HG02852 (cell line): ENCODE measurements at regions not wholly inside any gene's neighbourhood (a gene's known extent, or its start where the extent isn't known, plus 50 kb on each side); places are given as distances from the start of the nearest gene placed in this dataset.
"Not testable (repeated sequence)": the region's sequence is repeated elsewhere in the genome, so short reads cannot be mapped to it uniquely, and the experiment has no call there.

Experiments used
- ATAC-seq: cut with Tn5 transposase; IDR thresholded peaks from one replicate; pipeline ENCODE4 v1.9.1; 2021; ENCODE audit warnings: mild to moderate bottlenecking, moderate library complexity; ENCODE audit not compliant: unreplicated experiment

DNA sequence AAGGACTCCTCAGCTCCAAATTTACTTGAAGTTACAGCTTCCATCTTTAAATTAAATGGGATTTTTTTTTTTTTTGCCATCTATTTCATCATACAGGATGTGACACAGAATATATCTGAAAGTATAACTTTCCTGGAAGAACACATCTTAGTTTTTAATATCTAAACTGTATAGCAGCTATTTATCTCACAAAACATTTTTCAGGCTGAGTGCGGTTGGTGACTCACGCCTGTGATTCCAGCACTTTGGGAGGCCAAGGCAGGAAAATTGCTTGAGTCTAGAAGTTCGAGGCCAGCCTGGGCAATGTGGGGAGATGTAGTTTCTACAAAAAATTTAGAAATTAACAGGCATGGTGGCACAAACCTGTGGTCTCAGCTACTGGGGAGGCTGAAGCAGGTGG lies 142.3 kb upstream of the KCNJ18 start:
- not testable (repeated sequence) for ATAC-seq

DNA sequence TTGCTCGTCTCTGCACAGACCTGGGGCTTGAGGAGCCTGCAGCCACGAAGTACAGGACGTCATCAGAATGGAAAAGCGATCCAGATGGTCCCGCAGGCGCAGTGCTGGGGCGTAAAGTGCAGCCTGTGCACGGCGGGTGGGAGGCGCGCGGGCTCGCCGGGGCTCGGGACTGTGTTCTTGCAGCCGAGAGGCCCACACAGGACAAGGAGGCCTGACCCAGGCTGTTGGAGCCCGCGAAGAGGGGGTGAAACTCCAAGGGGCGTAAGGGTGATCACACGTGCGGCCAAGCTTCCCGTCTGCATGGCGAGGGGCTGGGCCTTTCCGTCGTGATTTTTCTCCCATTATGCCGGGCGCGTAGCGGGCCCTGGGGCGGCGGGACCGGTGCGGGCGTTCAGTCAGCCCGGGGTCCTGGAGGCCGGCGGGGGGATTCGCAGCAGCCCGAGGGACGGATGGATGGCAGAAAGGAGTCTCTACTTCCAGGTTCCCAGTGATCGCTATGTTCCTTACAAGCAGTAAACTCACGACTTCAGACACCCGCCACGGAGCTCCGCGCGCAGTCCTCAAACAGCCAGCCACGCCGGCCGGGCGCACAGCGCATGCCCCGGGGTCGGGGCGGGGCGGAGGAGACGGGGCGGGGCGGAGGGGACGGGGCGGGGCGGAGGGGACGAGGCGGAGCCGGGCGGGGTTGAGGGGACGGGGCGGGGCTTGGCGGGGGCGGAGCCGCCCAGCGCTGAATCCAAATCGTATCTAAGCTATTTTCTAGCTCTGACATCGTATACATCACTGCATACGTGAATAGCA lies 141.0 kb upstream of the KCNJ18 start:
- peak; percentile 85 for ATAC-seq

DNA sequence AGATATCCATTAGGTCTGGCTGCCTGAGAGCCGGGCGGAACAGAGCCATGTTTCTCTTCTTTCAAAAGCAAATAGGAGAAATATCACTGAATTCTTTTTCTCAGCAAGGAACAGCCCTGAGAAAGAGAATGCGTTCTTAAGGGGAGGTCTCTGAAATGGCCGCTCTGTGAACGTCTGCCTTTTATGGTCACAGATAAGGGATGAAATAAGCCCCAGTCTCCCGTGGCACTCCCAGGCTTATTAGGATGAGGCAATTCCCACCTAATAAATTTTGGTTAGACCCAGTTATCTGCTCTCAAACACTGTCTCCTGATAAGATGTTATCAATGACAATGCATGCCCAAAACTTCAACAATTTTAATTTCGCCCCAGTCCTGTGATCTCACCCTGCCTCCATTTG lies 133.4 kb upstream of the KCNJ18 start:
- ATAC-seq, result not testable (repeated sequence)

DNA sequence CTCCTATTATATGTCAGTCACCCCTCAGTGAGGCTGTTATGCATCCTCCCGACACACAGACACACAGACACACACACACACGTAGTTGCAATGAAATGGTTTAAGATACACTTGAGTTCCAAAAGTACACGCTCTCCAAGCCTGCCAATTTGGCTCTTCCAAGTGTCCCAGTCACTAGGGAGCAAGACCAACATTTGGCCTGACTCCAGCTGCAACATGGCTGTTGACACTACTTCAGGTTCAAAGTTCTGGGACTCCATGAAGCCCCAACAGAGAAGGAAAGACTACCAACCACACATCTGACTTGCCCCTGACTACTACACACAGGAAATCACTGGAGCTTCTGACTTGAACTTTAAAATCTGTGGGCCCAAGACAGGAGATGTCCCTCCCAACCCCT lies 128.1 kb upstream of the KCNJ18 start:
- ATAC-seq, result no peak

DNA sequence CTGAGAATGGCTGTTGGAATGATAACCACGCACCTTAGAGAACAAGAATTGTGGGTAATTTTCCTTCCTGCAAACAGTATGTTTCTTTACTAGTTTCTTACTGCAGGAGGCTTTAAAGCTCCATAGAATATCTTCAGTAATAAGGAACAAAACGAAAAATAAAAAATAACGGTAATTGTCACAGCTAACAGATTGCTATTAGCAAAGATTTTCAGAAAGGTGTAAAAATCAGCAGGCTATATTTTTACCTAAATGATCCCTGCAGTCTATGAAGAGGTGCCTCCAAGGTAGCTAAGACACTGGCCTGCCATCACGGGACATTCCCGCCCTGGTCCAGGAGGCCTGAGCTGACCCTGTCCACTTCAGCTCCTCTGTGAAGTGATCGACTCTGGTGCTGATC lies 127.6 kb upstream of the KCNJ18 start:
- not testable (repeated sequence) for ATAC-seq

DNA sequence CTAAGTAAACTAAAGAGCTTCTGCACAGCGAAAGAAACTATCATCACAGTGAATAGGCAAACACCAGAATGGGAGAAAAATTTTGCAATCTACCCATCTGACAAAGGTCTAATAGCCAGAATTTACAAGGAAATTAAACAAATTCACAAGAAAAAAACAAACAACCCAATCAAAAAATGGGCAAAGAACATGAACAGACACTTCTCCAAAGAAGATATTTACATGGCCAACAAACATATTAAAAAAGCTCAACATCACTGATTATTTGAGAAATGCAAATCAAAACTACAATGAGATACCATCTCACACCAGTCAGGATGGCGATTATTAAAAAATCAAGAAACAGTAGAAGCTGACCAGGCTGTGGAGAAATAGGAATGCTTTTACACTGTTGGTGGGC lies 121.9 kb upstream of the KCNJ18 start:
- not testable (repeated sequence) for ATAC-seq

DNA sequence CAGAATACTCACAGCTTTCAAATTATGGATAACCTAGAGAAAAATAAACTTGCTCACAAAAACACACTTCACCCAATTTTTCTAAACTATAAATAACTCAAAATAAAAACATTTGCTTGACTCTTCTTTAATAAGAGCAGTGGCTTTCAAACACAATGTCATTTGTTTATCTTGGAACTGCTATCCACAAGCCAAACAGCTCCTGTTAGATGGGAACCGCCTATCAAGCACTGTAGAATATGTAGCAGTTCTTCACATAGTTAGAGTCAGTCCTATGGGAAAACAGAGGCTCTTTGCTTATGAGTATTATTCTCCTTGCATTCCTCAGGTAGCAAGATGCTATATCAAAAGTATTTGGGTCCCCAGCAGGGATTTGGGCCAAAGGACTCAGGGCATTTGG lies 120.2 kb upstream of the KCNJ18 start:
- ATAC-seq, result not testable (repeated sequence)

DNA sequence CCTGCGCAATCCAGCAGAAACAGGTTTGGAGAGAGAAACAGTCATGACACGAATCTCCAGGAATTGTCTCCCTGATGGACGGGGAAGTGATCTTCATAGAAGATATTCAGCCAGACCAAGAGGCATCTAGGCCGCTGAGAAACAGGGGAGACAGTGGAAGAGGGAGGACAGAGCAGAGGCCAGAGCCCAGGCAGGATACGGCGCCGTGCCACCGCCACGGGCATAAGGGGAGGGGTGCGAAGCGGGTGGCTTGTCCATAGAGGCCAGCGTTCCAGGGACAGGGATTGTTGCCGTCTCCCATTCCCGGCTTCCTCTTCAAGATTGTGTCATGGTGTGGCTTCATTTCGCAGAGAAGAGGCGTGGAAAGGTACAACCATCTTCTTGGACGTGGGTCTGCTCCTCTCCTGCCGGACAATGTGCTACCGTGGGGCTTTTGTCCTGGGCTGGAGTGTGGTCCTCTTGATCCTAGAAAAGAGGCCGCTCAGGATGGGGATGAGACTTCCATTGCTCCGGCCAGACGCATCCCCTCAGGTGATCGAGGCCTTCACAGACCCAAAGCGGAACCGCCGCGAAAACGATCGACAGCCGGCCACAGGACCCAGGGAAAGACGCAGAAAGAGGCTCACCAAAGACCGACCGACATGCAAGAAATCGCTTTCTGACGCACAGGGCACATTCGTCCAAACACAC lies 118.9 kb upstream of the KCNJ18 start:
- not testable (repeated sequence) for ATAC-seq

DNA sequence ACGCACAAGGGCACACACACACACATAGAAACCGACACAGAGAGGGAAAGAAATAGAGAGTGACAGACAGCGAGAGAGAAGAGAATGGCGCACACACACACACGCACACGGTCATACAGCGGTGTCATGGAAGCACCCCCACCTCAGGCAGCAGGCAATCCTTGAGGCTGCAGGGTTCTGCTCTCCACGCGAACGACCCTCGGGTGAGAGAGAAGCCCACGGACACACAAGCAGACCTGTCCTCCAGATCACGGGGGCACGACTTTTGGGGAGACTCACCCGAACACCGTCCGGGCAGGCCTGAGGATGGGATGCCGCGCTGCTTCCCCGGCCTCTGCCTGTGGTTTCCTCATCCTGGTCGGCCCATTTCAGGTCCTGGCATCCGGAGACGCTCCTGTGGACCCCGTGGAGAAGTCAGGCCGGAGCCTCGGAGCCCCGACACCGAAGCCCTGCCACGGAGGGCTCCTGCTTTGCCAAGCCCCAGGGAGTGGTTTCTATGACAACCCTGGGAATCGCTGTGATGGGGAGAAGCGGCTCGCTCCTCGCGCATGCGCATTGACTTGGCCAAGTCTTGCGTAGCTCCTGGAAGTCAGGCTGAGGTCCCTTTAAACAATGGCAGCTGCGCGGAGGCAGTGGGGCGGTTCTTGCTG lies 118.2 kb upstream of the KCNJ18 start:
- ATAC-seq, result no peak

DNA sequence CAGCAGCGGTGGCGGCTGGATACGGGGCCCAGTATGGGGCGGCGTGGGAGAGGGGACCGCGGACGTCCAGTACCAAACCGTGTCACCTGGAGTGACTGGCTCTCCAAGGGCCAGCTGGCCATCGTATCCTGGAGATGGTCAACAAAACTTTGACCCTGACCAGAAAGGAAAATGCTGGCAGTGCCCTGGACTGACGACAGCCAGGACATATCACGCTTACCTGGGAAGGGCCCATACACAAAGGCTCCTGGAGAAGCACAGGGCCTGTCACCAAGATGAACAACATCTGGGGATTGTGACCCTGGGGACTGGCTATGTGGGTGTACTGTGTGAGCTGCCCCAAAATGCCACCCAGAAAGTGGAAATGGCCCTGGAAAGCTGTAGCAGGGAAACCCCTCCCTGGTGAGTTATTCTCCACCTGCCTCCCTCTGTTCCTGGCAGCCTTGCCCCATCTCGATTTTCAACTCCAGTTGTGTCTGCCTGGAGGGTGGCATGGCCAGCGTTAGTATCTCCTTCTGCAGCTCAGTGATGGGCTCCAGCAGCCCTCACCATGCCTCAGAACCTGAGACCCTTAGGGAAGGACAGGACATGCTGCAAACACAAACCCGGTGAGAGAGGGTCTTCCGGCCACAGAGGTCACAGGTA lies 117.6 kb upstream of the KCNJ18 start:
- not testable (repeated sequence) for ATAC-seq

DNA sequence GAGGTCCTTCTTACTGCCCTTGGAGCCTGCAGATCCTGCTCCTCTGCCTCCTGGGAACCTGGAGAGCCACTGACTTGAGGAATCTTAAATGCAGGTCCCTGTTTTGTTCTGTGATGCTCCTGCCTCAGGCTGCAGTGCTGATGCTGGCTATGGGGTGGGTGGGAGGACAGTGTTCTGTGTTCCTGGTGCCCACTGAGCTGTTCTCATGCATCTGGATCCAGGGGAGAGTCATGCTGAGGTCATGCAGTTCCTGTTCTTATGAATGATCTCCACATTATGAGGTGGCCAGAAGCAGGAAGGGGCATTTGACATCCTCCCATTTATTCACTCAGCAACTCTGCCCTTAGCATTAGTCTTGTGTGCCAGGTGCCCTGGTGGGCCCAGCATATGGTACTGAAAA lies 113.5 kb upstream of the KCNJ18 start:
- not testable (repeated sequence) for ATAC-seq

DNA sequence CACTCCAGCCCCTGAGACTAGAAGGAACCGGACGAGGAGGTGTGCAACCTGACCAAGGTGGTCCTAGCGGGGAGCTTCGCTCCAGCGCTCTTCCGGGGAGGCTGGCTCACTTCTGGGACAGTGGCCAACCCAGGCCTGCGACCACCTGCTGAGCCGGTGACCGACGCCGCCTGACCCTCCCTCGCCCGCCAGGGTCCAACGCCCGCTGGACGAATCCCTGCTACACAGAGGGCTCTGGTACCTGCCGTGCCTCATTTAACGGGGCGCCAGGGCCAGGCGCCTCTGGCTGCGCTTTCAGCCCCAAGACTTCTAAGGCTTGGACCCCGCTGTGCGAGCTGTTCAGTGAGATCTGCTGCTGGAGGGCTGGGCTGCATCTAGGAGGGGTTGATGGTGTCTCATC lies 99.5 kb upstream of the KCNJ18 start:
- ATAC-seq, result no peak

DNA sequence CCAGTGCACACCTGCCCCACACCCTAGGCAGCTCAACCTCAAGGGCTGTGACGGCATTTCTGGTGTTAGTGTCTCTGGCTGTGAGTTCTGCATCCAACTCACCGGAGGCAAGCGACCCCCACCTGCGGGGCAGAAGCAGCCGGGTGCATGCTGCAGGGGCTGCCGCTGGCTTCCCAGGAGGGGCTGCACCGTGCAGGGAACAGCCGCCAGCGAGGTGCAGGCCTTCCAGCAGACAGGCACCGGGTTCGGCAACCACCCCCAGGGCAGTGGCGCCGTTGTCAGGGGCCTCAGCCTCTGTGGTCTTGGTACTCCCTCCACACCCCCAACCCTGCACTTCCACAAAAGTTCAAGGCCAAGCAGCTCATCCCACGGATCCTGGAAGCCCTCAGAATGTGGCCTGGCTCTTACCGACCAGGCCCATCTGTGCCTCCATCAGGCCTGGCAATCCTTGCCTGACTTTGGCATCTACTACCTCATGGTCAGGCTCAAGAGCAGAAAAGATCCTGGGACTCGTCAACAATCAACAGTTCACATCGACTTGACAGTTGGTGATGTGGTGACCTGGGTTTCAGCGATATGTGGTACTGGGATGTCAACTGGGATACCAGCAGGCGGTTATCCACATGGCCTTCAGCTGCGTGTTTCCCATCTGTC lies 98.7 kb upstream of the KCNJ18 start:
- not testable (repeated sequence) for ATAC-seq

DNA sequence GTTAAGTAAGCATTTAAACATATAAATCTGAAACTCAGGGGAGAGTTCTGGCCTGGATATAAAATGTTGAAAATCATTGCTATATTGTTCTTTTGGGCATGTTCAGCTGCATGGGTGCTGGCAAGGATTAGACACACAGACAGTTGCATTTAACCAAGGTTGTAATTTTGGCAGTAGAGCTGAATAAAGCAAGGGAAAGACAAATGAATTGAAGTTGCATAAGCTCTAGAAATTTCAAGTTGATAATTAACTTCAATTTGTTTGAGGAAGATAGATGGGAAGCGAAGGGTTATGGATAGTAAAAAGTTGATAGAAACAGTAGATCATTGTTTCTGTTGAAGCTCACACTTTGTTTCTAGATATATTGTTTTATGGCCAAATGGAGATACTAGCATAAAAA lies 97.2 kb upstream of the KCNJ18 start:
- no peak for ATAC-seq

DNA sequence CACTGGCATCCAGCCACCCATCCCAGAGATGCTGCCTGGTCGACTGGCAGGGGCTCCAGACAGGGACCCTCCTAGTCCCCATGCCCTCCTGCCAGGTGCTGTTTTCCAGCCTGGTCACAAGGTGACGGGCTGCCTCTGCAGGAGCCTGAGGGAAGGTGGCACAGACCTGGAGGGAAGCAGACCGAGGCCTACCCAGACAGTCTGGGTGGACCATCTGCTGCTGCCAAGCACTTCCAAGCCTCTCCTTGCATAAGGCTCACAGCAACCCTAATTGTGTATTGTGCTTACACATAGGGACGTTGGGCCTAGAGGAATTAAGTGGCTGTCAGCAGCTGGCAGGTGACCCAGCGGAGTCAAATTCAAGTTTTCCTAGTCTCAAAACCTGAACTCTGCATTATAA lies 90.1 kb upstream of the KCNJ18 start:
- ATAC-seq, result no peak

DNA sequence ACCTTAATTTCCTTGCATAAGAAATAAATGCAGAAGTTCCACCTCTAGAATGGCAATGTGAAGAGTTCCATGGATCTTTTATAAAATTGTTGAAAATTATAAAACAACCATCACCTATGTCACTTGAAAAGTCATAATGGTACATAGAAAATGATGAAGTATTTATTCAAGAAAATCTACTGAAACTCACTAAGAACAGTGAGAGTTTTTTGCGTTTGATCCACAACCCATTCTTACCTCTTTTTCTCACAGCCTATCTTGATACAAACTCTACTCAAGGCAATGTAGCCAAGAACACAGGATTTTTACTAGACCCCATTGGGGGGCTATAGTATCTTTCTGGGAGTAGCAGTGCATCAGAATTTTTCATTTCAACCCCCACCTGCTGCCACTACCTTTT lies 89.0 kb upstream of the KCNJ18 start:
- not testable (repeated sequence) for ATAC-seq

DNA sequence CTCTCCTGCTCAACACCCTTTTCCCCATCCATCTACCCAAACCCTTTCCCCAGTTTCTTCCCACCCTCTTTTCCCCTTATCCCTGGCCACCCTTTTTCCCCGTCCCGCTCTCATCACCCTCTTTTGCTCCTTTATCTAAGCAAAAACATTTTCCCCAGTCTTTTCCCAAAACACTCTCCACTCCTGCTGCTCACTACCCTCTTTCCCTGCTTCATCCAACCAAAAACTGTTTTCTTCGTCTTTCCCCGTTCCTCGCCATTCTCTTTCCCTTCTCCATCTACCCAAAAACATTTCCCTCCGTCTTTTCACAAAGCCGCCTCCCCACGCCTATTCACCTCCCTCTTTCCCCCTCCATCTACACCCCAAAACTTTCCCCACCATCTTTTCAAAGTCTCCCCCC lies 80.9 kb upstream of the KCNJ18 start:
- ATAC-seq, result not testable (repeated sequence)

DNA sequence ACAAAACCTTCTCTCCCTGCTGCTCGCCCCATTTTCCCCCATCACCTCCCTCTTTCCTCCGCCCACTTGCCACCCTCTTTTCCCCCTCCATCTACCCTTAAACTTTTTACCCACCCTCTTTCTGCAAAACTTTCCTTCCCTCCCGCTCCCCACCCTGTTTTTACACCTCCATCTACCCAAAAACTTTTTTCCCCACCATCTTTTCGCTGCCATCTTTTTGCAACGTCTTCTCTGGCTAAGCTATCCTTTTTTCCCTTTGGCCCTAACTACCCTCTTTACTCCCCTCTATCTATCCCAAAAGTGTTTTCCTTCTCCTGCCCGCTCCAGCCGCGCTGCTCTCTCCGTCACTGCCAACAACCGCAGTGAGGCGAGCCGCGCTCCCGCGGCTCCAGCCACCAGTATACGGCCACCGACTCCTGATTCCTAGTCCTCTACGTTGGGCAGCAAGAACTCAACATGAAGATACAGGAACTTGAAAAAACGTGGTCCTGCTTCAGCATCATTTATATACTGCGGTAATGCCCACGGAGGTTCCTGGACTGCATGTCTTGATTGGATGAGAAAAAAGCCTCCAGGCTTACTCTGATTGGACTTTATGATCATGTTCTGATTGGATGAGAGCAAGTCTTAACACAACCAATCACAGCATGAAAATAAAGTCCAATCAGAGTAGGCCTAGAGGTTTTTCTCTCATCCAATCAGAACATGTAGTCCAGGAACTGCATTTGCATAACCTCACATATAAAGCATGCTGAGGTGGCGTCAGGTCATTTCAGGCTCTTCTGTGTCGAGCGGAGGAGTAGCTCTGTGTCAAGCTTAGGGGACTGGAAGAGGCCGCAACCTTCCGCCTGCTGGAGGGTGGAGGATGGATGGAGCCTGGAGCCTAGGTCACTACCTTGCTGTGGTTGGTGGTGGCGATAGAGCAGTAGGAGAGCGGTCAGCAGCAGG lies 79.9 kb upstream of the KCNJ18 start:
- not testable (repeated sequence) for ATAC-seq

DNA sequence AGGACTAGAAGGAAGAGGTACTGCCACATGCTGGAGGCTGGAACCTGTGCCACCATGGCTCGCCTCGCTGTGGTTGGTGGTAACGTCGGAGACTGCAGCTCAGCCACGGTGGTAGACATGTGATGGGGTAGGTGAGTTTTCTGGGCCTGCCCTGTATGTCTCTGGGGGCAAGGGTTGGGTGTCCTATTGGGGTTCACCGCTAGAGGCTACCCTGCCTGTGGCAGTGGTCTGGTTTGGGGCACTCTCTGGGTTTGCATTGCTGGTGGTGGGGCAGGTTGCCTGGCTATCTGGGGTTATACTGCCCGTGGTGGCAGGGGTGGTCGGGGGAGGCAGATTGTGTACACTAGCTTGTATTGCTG lies 79.3 kb upstream of the KCNJ18 start:
- no peak for ATAC-seq

DNA sequence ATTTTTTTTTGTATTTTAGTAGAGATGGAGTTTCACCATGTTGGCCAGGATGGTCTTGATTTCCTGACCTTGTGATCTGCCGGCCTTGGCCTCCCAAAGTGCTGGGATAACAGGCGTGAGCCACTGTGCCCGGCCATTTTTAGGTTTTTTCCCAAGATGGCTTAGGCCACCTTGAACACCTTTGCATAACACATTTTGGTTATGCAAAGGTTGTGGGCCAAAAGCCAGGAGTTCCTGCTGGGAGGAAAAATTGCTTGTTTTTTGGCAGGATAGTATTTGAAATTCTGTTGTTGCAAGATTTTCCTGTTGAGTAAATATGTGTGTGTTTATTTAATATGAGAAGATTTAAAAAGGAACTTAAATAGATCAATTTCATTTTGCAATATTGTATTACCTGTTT lies 65.3 kb upstream of the KCNJ18 start:
- not testable (repeated sequence) for ATAC-seq
